H9 (cell line): ENCODE measurements at regions not wholly inside any gene's neighbourhood (a gene's known extent, or its start where the extent isn't known, plus 50 kb on each side); places are given as distances from the start of the nearest gene placed in this dataset.

Experiments
- DNase-seq: peaks from one replicate; pipeline ENCODE4 v3.0.0-alpha.2; 2017
- H2AFZ ChIP-seq: one replicate; pipeline ENCODE4 v1.6.1; 2013; ENCODE audit warnings: mild to moderate bottlenecking, low read length, control low read depth, moderate library complexity
- H2AK5ac ChIP-seq: 2 replicates; pipeline ENCODE4 v1.6.1; 2013; ENCODE audit warnings: low read length, control low read depth, mixed read lengths; ENCODE audit not compliant: insufficient read length
- H2BK120ac ChIP-seq: one replicate; pipeline ENCODE4 v1.6.1; 2013; ENCODE audit warnings: low read depth, mild to moderate bottlenecking, low read length, control low read depth, inconsistent platforms; ENCODE audit not compliant: poor library complexity, severe bottlenecking
- H2BK12ac ChIP-seq: 2 replicates; pipeline ENCODE4 v1.6.1; 2013; ENCODE audit warnings: low read length, control low read depth, mixed read lengths, low read depth; ENCODE audit not compliant: insufficient read length
- H2BK15ac ChIP-seq: 2 replicates; pipeline ENCODE4 v1.6.1; 2013; ENCODE audit warnings: low read depth, low read length, control low read depth
- H2BK20ac ChIP-seq: one replicate; pipeline ENCODE4 v1.6.1; 2013; ENCODE audit warnings: low read depth, mild to moderate bottlenecking, low read length, control low read depth, inconsistent platforms; ENCODE audit not compliant: poor library complexity, severe bottlenecking
- H2BK5ac ChIP-seq: 2 replicates; pipeline ENCODE4 v1.6.1; 2013; ENCODE audit warnings: low read length, control low read depth, mixed read lengths; ENCODE audit not compliant: insufficient read length
- H3K14ac ChIP-seq: 2 replicates; pipeline ENCODE4 v1.6.1; 2013; ENCODE audit warnings: low read length, control low read depth; ENCODE audit not compliant: insufficient read depth
- H3K18ac ChIP-seq: 2 replicates; pipeline ENCODE4 v1.6.1; 2013; ENCODE audit warnings: low read depth, mild to moderate bottlenecking, mixed read lengths, low read length, control low read depth; ENCODE audit not compliant: insufficient read length
- H3K23ac ChIP-seq: 2 replicates; pipeline ENCODE4 v1.6.1; 2013; ENCODE audit warnings: low read length, control low read depth, mixed read lengths, low read depth; ENCODE audit not compliant: insufficient read length
- H3K23me2 ChIP-seq: 2 replicates; pipeline ENCODE4 v1.6.1; 2013; ENCODE audit warnings: low read depth, mild to moderate bottlenecking, mixed read lengths, low read length, control low read depth; ENCODE audit not compliant: insufficient read length, poor library complexity, severe bottlenecking
- H3K27ac ChIP-seq: 2 replicates; pipeline ENCODE4 v1.5.1; 2013; ENCODE audit warnings: low read length, control low read depth, mixed read lengths, low read depth; ENCODE audit not compliant: insufficient read length
- H3K27me3 ChIP-seq: 2 replicates; pipeline ENCODE4 v1.6.1; 2013; ENCODE audit warnings: low read length, control low read depth, inconsistent platforms; ENCODE audit not compliant: insufficient read depth
- H3K4ac ChIP-seq: 2 replicates; pipeline ENCODE4 v1.6.1; 2013; ENCODE audit warnings: low read depth, mild to moderate bottlenecking, control low read depth, inconsistent platforms, low read length, moderate library complexity
- H3K4me1 ChIP-seq: 2 replicates; pipeline ENCODE4 v1.6.1; 2013; ENCODE audit warnings: low read length, control low read depth, inconsistent platforms; ENCODE audit not compliant: insufficient read depth
- H3K4me2 ChIP-seq: 2 replicates; pipeline ENCODE4 v1.6.1; 2013; ENCODE audit warnings: low read length, control low read depth, mixed read lengths; ENCODE audit not compliant: insufficient read length, insufficient read depth
- H3K56ac ChIP-seq: 2 replicates; pipeline ENCODE4 v1.6.1; 2013; ENCODE audit warnings: low read depth, mild to moderate bottlenecking, mixed read lengths, low read length, control low read depth; ENCODE audit not compliant: insufficient read length
- H3K79me1 ChIP-seq: 2 replicates; pipeline ENCODE4 v1.6.1; 2013; ENCODE audit warnings: low read depth, mild to moderate bottlenecking, moderate library complexity, low read length, control low read depth, inconsistent platforms; ENCODE audit not compliant: insufficient read depth, poor library complexity, severe bottlenecking
- H3K79me2 ChIP-seq: 2 replicates; pipeline ENCODE4 v1.6.1; 2013; ENCODE audit warnings: low read length, control low read depth, inconsistent platforms; ENCODE audit not compliant: insufficient read depth
- H3K9ac ChIP-seq: 2 replicates; pipeline ENCODE4 v1.6.1; 2013; ENCODE audit warnings: low read length, control low read depth, mixed read lengths; ENCODE audit not compliant: insufficient read length; ENCODE audit errors: extremely low read depth
- H3K9me3 ChIP-seq: one replicate; pipeline ENCODE4 v1.6.1; 2013; ENCODE audit warnings: low read depth, low read length, inconsistent platforms; ENCODE audit not compliant: control insufficient read depth
- H3T11ph ChIP-seq: one replicate; pipeline ENCODE4 v1.6.1; 2013; ENCODE audit warnings: mild to moderate bottlenecking, low read length, control low read depth, inconsistent platforms
- H4K20me1 ChIP-seq: one replicate; pipeline ENCODE4 v1.6.1; 2013; ENCODE audit not compliant: control insufficient read depth, insufficient read length, insufficient read depth
- H4K5ac ChIP-seq: 2 replicates; pipeline ENCODE4 v1.6.1; 2013; ENCODE audit warnings: low read depth, mild to moderate bottlenecking, mixed read lengths, low read length, control low read depth; ENCODE audit not compliant: insufficient read length
- H4K8ac ChIP-seq: replicated peaks from 2 replicates; pipeline ENCODE4 v1.6.1; 2013; ENCODE audit warnings: low read length, control low read depth, mixed read lengths, low read depth; ENCODE audit not compliant: insufficient read length
- H4K91ac ChIP-seq: 2 replicates; pipeline ENCODE4 v1.6.1; 2013; ENCODE audit warnings: low read depth, mild to moderate bottlenecking, moderate library complexity, mixed read lengths, low read length, control low read depth; ENCODE audit not compliant: insufficient read length
- H3K27ac Mint-ChIP-seq, 3 experiments: 2 replicates in 2 of 3; 3 replicates in 1 of 3; pipeline ENCODE4 v1.8.0; 2020 to 2021; ENCODE audit warnings: mixed read lengths in 3 of 3, mild to moderate bottlenecking in 1 of 3, moderate library complexity in 1 of 3
- H3K27me3 Mint-ChIP-seq: 2 replicates; pipeline ENCODE4 v1.8.0; 2021; ENCODE audit warnings: low read depth, mild to moderate bottlenecking, moderate library complexity, mixed read lengths
- H3K36me3 Mint-ChIP-seq, 3 experiments: 2 replicates in 2 of 3; 3 replicates in 1 of 3; pipeline ENCODE4 v1.8.0; 2020 to 2021; ENCODE audit warnings: low read depth in 3 of 3, mixed read lengths in 3 of 3; ENCODE audit not compliant: insufficient read depth in 1 of 3
- H3K4me1 Mint-ChIP-seq, 2 experiments: 2 replicates each; pipeline ENCODE4 v1.8.0; 2020; ENCODE audit warnings: mixed read lengths in 2 of 2
- H3K4me3 Mint-ChIP-seq, 2 experiments: 2 replicates in 1 of 2; 3 replicates in 1 of 2; pipeline ENCODE4 v1.8.0; 2020 to 2021; ENCODE audit warnings: mild to moderate bottlenecking in 2 of 2, mixed read lengths in 2 of 2, moderate library complexity in 1 of 2
- H3K9me3 Mint-ChIP-seq, 2 experiments: 2 replicates in 1 of 2; 3 replicates in 1 of 2; pipeline ENCODE4 v1.8.0; 2020; ENCODE audit warnings: mild to moderate bottlenecking in 2 of 2, mixed read lengths in 2 of 2, moderate library complexity in 1 of 2
- CTCF ChIP-seq: fragments of 200-600 bp; sonication (generic); conservative IDR thresholded peaks from 3 replicates; pipeline ENCODE4 v1.8.0; 2021; ENCODE audit warnings: antibody characterized with exemption, mild to moderate bottlenecking
- WGBS: extraction: QIAGEN DNeasy Blood & Tissue Kit; methylation state at CpG from one replicate; pipeline ENCODE4 v1.1.7; 2013; ENCODE audit warnings: missing lambda C conversion rate, low lambda C conversion rate, mixed read lengths; ENCODE audit not compliant: insufficient read length; ENCODE audit errors: extremely low coverage; 5-methylcytosine and 5-hydroxymethylcytosine counted together

GRCh38 chr4:175374459-175374858, 437.6 kb downstream of the GPM6A start:
- Histone ChIP-seq H2BK5ac (no peak overlapping the region), H3K14ac (no peak overlapping the region), H3K9me3 (no peaks in the 10 kb centered on the region), H3K27ac (no peak overlapping the region), H4K8ac (no peak overlapping the region), H3K27me3 (no peaks in the 10 kb centered on the region), H3T11ph (no peak overlapping the region), H2BK20ac (no peak overlapping the region), H3K4me1 (peaks cover 3% of the 10 kb centered on the region), H2BK120ac (no peak overlapping the region), H2BK12ac (no peak overlapping the region), H2AK5ac (no peak overlapping the region), H3K79me2 (no peaks in the 10 kb centered on the region), H3K4ac (no peak overlapping the region), H2BK15ac (no peak overlapping the region), H3K56ac (no peak overlapping the region), H3K23ac (no peak overlapping the region), H4K91ac (no peak overlapping the region), H4K5ac (no peak overlapping the region), H3K9ac (no peak overlapping the region), H4K20me1 (no peaks in the 10 kb centered on the region), H3K18ac (no peak overlapping the region), H2AFZ (no peak overlapping the region), H3K79me1 (no peaks in the 10 kb centered on the region), H3K4me2 (no peak overlapping the region), H3K23me2 (no peaks in the 10 kb centered on the region)
- Mint-ChIP-seq H3K9me3 (no peaks in the 10 kb centered on the region), H3K4me1 (peaks cover 16 to 18% of the 10 kb centered on the region in 2 experiments), H3K36me3 (no peaks in the 10 kb centered on the region), H3K4me3 (no peak overlapping the region), H3K27me3 (no peaks in the 10 kb centered on the region), H3K27ac (no peak overlapping the region)
- TF ChIP-seq CTCF: no peak
- DNase-seq: no peak
- no CpG with 5 or more reads among the region's 3 CpGs for WGBS
